A549 (cell line): ENCODE measurements at regions not wholly inside any gene's neighbourhood (a gene's known extent, or its start where the extent isn't known, plus 50 kb on each side); places are given as distances from the start of the nearest gene placed in this dataset.

ENCODE experiments used
- ATAC-seq, 2 experiments: fragments of 200-7000 bp in 1 of 2; fragments of >200 bp in 1 of 2; cut with Nextera tagmentation in 1 of 2; cut with Tn5 transposase in 1 of 2; 3 replicates each; pipeline versions ENCODE4 v1.8.0 to v1.9.1; 2018 to 2020; ENCODE audit warnings: mild to moderate bottlenecking in 1 of 2, moderate library complexity in 1 of 2
- CTCF ChIA-PET: fragments of 300-600 bp; sonication (Branson Sonifier 250); formaldehyde crosslinking; extraction: SDS; loops from one replicate; lab custom pipeline; 2021; ENCODE audit warnings: antibody characterized with exemption, inconsistent platforms; lab: Yijun Ruan, JAX
- POLR2A ChIA-PET: fragments of 350-600 bp; formaldehyde crosslinking; extraction: SDS; loops from one replicate; lab custom pipeline; 2021; ENCODE audit warnings: antibody characterized with exemption, inconsistent platforms; lab: Yijun Ruan, JAX
- DNase-seq, 2 experiments: peaks; one replicate each; pipeline versions ENCODE4 v3.0.0 to v3.0.0-alpha.2; 2011 to 2016; ENCODE audit warnings: low read depth in 1 of 2, low spot score in 1 of 2
- FAIRE-seq: peaks from 2 replicates; lab custom pipeline; 2011; peaks lifted over from hg19 to GRCh38; lab: Jason Lieb, UNC
- H3K27ac ChIP-seq, 2 experiments: fragments of >200 bp; sonication (Bioruptor Twin); formaldehyde crosslinking; 3 replicates each; pipeline ENCODE4 v1.5.1; 2016 to 2017
- H3K4me1 ChIP-seq: fragments of >200 bp; sonication (Bioruptor Twin); formaldehyde crosslinking; 3 replicates; pipeline ENCODE4 v1.6.1; 2016
- H3K4me2 ChIP-seq: fragments of >200 bp; sonication (Bioruptor Twin); formaldehyde crosslinking; 3 replicates; pipeline ENCODE4 v1.6.1; 2016
- H3K4me3 ChIP-seq: fragments of >200 bp; sonication (Bioruptor Twin); formaldehyde crosslinking; 3 replicates; pipeline ENCODE4 v1.5.1; 2016
- H3K9me3 ChIP-seq: fragments of >200 bp; sonication (Bioruptor Twin); formaldehyde crosslinking; 3 replicates; pipeline ENCODE4 v1.6.1; 2016
- BCL3 ChIP-seq: fragments of >200 bp; sonication (Bioruptor Twin); formaldehyde crosslinking; IDR thresholded peaks from 3 replicates; pipeline ENCODE4 v1.6.1; 2016
- CBX2 ChIP-seq: fragments of 200-600 bp; sonication (generic); IDR thresholded peaks from 2 replicates; pipeline ENCODE4 v1.6.1; 2016; ENCODE audit warnings: low read depth, mild to moderate bottlenecking, borderline replicate concordance
- CHD4 ChIP-seq: fragments of 200-600 bp; sonication (generic); IDR thresholded peaks from 2 replicates; pipeline ENCODE4 v1.6.1; 2016; ENCODE audit warnings: antibody characterized with exemption, mild to moderate bottlenecking, borderline replicate concordance
- E2F6 ChIP-seq: IDR thresholded peaks from 2 replicates; pipeline ENCODE4 v1.6.1; 2012; ENCODE audit warnings: low read depth, borderline replicate concordance
- FOSB ChIP-seq: fragments of 250-450 bp; sonication (Bioruptor Pico); IDR thresholded peaks from 2 replicates; pipeline ENCODE4 v1.5.0; 2020; ENCODE audit warnings: mild to moderate bottlenecking, moderate library complexity
- FOXS1 ChIP-seq: fragments of 250-450 bp; sonication (Bioruptor Pico); IDR thresholded peaks from 2 replicates; pipeline ENCODE4 v1.5.0; 2020; ENCODE audit warnings: mild to moderate bottlenecking, moderate library complexity
- HES2 ChIP-seq: fragments of >200 bp; sonication (Bioruptor Twin); formaldehyde crosslinking; IDR thresholded peaks from 2 replicates; pipeline ENCODE4 v1.6.1; 2016
- HOXB13 ChIP-seq: fragments of 250-450 bp; sonication (Bioruptor Pico); IDR thresholded peaks from 2 replicates; pipeline ENCODE4 v1.5.0; 2020; ENCODE audit warnings: low read depth, mild to moderate bottlenecking, moderate library complexity
- KDM5A ChIP-seq: fragments of 200-600 bp; sonication (generic); IDR thresholded peaks from 2 replicates; pipeline ENCODE4 v1.6.1; 2016; ENCODE audit warnings: antibody characterized with exemption, mild to moderate bottlenecking
- MAFK ChIP-seq: fragments of 450-650 bp; IDR thresholded peaks from 2 replicates; pipeline ENCODE4 v1.6.1; 2014; ENCODE audit not compliant: partially characterized antibody
- MAZ ChIP-seq: fragments of 150-350 bp; IDR thresholded peaks from 2 replicates; pipeline ENCODE4 v1.6.1; 2014; ENCODE audit warnings: antibody characterized with exemption, low read depth, low read length, borderline replicate concordance
- MYC ChIP-seq: IDR thresholded peaks from 2 replicates; pipeline ENCODE4 v1.6.1; 2012; ENCODE audit warnings: mild to moderate bottlenecking, inconsistent platforms, low read length, improper control_type of control experiment, borderline replicate concordance
- NPAS2 ChIP-seq: fragments of 250-450 bp; sonication (Bioruptor Pico); IDR thresholded peaks from 2 replicates; pipeline ENCODE4 v1.8.0; 2022; ENCODE audit warnings: mild to moderate bottlenecking, moderate library complexity, borderline replicate concordance
- NR3C1 ChIP-seq: fragments of >200 bp; sonication (Bioruptor Twin); formaldehyde crosslinking; IDR thresholded peaks from 3 replicates; pipeline ENCODE4 v1.6.1; 2017
- RCOR1 ChIP-seq: fragments of 150-350 bp; IDR thresholded peaks from 2 replicates; pipeline ENCODE4 v1.6.1; 2014; ENCODE audit warnings: antibody characterized with exemption, low read length, low read depth
- REST ChIP-seq: fragments of 200-600 bp; sonication (generic); IDR thresholded peaks from 2 replicates; pipeline ENCODE4 v1.6.1; 2016; ENCODE audit warnings: antibody characterized with exemption, mild to moderate bottlenecking, moderate library complexity
- TFCP2L1 ChIP-seq: fragments of 250-450 bp; sonication (Bioruptor Pico); IDR thresholded peaks from 2 replicates; pipeline ENCODE4 v1.5.0; 2021; ENCODE audit warnings: mild to moderate bottlenecking
- TP53 ChIP-seq: fragments of 250-450 bp; sonication (Bioruptor Pico); IDR thresholded peaks from 2 replicates; pipeline ENCODE4 v1.5.0; 2021; ENCODE audit warnings: mild to moderate bottlenecking, moderate library complexity
- ZFP36 ChIP-seq: fragments of 450-650 bp; IDR thresholded peaks from 2 replicates; pipeline ENCODE4 v1.6.1; 2014; ENCODE audit warnings: borderline replicate concordance; ENCODE audit not compliant: partially characterized antibody
- ZNF302 ChIP-seq: fragments of 250-450 bp; sonication (Bioruptor Pico); IDR thresholded peaks from 2 replicates; pipeline ENCODE4 v1.9.0; 2021; ENCODE audit warnings: inconsistent platforms, mild to moderate bottlenecking, moderate library complexity
- WGBS: methylation state at CpG from one replicate; pipeline ENCODE4 v1.1.6; 2017; ENCODE audit errors: missing lambda C conversion rate; 5-methylcytosine and 5-hydroxymethylcytosine counted together

- POLR2A ChIA-PET, result no interaction called here
- DNase-seq (no peak), ATAC-seq (no peak), FAIRE-seq (no peak)
- Histone ChIP-seq H3K27ac (no peak overlapping the region), H3K4me2 (no peak overlapping the region), H3K9me3 (no peaks in the 10 kb centered on the region)
- TF ChIP-seq FOXS1, result no peak
- no peak for TF ChIP-seq ZFP36
- TF ChIP-seq MAFK, result no peak
- no peak for TF ChIP-seq CBX2
- no peak for TF ChIP-seq TP53 (CRISPR knock-in tag)
- TF ChIP-seq NPAS2, result no peak
- no peak for TF ChIP-seq NR3C1
- no peak for TF ChIP-seq MAZ
- TF ChIP-seq MYC, result no peak
- TF ChIP-seq KDM5A, result no peak
- no peak for TF ChIP-seq HES2
- no peak for TF ChIP-seq BCL3
- no peak for TF ChIP-seq HOXB13 (CRISPR knock-in tag)
- no peak for TF ChIP-seq REST
- TF ChIP-seq TFCP2L1 (CRISPR knock-in tag), result no peak
- no peak for TF ChIP-seq FOSB (CRISPR knock-in tag)
- TF ChIP-seq, all 56 proteins: peak for 0
- Histone ChIP-seq H3K4me1 (no peaks in the 10 kb centered on the region), H3K4me3 (no peak overlapping the region)
- CTCF ChIA-PET, result no interaction called here
Measured at GRCh38 chr18:39558658-39559057, 1993.1 kb upstream of the CELF4 start.

GRCh38 chr18:39555496-39555895, 1989.9 kb upstream of the CELF4 start:
- no peak overlapping the region for H3K4me2 ChIP-seq
- no peaks in the 10 kb centered on the region for H3K4me1 ChIP-seq
- FAIRE-seq, result no peak
- H3K27ac ChIP-seq, result no peak overlapping the region
- POLR2A ChIA-PET, result no interaction called here
- DNase-seq, result no peak
- H3K9me3 ChIP-seq, result no peaks in the 10 kb centered on the region
- no peak for ATAC-seq
- TF ChIP-seq NR3C1 (no peak), ZNF302 (no peak), E2F6 (no peak)
- CTCF ChIA-PET, result no interaction called here
- 85% methylated on average over 1 of the region's 1 CpG for WGBS
- H3K4me3 ChIP-seq, result no peak overlapping the region

GRCh38 chr18:39550701-39551100, 1985.1 kb upstream of the CELF4 start:
- H3K27ac ChIP-seq, result no peak overlapping the region
- CTCF ChIA-PET, result no interaction called here
- no peak for FAIRE-seq

More at GRCh38 chr18:39550701-39551100, 1985.1 kb upstream of the CELF4 start:
- Histone ChIP-seq H3K4me2 (no peak overlapping the region), H3K4me3 (no peak overlapping the region), H3K9me3 (no peaks in the 10 kb centered on the region), H3K4me1 (no peaks in the 10 kb centered on the region)
- no peak for DNase-seq
- no peak for ATAC-seq
- POLR2A ChIA-PET, result no interaction called here
- no peak for TF ChIP-seq RCOR1
- TF ChIP-seq CHD4, result no peak
- WGBS, result 75% methylated on average over 2 of the region's 2 CpGs
